ENCODE measurements at regions not wholly inside any gene's neighbourhood (a gene's known extent, or its start where the extent isn't known, plus 50 kb on each side); places are given as distances from the start of the nearest gene placed in this dataset.

GRCh38 chr14:58828298-58828697 is 190.5 kb downstream of the DACT1 start:
- intact Hi-C loops (cut with DNase I): no loop called here
- no peak for DNase-seq
- Histone ChIP-seq H3K4me3 (no peak overlapping the region), H3K9me3 (no peaks in the 10 kb centered on the region), H3K27ac (no peak overlapping the region), H3K4me1 (ENCODE audit: insufficient read depth) (peaks cover 1% of the 10 kb centered on the region), H3K27me3 (no peaks in the 10 kb centered on the region), H3K36me3 (no peaks in the 10 kb centered on the region)
- TF ChIP-seq EP300 (IDR thresholded peaks at IDR 0.05) (no peak), CTCF (IDR thresholded peaks at IDR 0.05) (no peak), POLR2A (IDR thresholded peaks at IDR 0.05) (no peak)
- WGBS, 3 donors: 96 to 99% (median 98%) methylated on average over 15 of the region's 15 CpGs

GRCh38 chr14:58829594-58829993 is 191.8 kb downstream of the DACT1 start:
- no peak overlapping the region for H3K27ac ChIP-seq
- no peaks in the 10 kb centered on the region for H3K9me3 ChIP-seq
- intact Hi-C loops (cut with DNase I): no loop called here
- no peak for DNase-seq
- TF ChIP-seq CTCF (IDR thresholded peaks at IDR 0.05) (no peak), EP300 (IDR thresholded peaks at IDR 0.05) (no peak), POLR2A (IDR thresholded peaks at IDR 0.05) (no peak)
- no peak overlapping the region for H3K4me3 ChIP-seq
- no peaks in the 10 kb centered on the region for H3K27me3 ChIP-seq
- 59 to 75% (median 59%) methylated on average over 3 of the region's 3 CpGs for WGBS, 3 donors
- peaks cover 1% of the 10 kb centered on the region for H3K4me1 ChIP-seq (ENCODE audit: insufficient read depth)
- H3K36me3 ChIP-seq: no peaks in the 10 kb centered on the region

GRCh38 chr14:58830121-58830520 is 192.4 kb downstream of the DACT1 start:
- no peak overlapping the region for H3K4me3 ChIP-seq
- TF ChIP-seq EP300 (IDR thresholded peaks at IDR 0.05) (no peak), POLR2A (IDR thresholded peaks at IDR 0.05) (no peak), CTCF (IDR thresholded peaks at IDR 0.05) (no peak)
- intact Hi-C loops (cut with DNase I): no loop called here
- no peaks in the 10 kb centered on the region for H3K9me3 ChIP-seq
- H3K4me1 ChIP-seq (ENCODE audit: insufficient read depth): peaks cover 1% of the 10 kb centered on the region
- no peaks in the 10 kb centered on the region for H3K36me3 ChIP-seq
- no peaks in the 10 kb centered on the region for H3K27me3 ChIP-seq
- DNase-seq: no peak
- whole genome bisulfite sequencing, 3 donors: 79 to 86% (median 84%) methylated on average over 2 of the region's 2 CpGs
- no peak overlapping the region for H3K27ac ChIP-seq

GRCh38 chr14:58832095-58832521 is 194.3 kb downstream of the DACT1 start:
- Histone ChIP-seq H3K4me3 (no peak overlapping the region), H3K27me3 (no peaks in the 10 kb centered on the region), H3K36me3 (no peaks in the 10 kb centered on the region), H3K4me1 (ENCODE audit: insufficient read depth) (peaks cover 1% of the 10 kb centered on the region), H3K27ac (no peak overlapping the region), H3K9me3 (no peaks in the 10 kb centered on the region)
- intact Hi-C loops (cut with DNase I): no loop called here
- 12 to 18% (median 14%) methylated on average over 3 of the region's 3 CpGs for WGBS, 3 donors
- no peak for DNase-seq
- TF ChIP-seq POLR2A (IDR thresholded peaks at IDR 0.05): no peak
- no peak for TF ChIP-seq CTCF (IDR thresholded peaks at IDR 0.05)
- no peak for TF ChIP-seq EP300 (IDR thresholded peaks at IDR 0.05)
